ENCODE measurements at regions not wholly inside any gene's neighbourhood (a gene's known extent, or its start where the extent isn't known, plus 50 kb on each side); places are given as distances from the start of the nearest gene placed in this dataset.
A peak's percentile ranks its signal among the peaks of the same experiment; 100 is the strongest.

DNA sequence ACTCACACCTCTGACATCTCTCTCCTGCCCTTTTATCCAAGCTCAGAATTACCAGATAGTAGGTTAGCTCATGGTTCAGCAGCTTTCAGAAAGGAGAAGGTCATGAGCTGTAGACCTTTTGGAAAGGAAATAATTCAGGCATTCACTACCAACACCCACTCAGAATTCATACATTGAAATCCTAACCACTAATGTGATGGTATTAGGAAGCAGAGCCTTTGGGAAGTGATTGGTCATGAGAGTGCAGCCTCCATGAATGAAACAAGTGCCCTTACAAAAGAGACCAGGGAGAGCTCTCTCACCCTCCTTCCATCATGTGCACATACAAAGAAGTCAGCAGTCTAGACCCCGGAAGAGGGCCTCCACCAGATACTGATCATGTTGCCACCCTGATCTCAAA, 315.8 kb upstream of the CCDC54 start:
- DNase-seq, result no peak

DNA sequence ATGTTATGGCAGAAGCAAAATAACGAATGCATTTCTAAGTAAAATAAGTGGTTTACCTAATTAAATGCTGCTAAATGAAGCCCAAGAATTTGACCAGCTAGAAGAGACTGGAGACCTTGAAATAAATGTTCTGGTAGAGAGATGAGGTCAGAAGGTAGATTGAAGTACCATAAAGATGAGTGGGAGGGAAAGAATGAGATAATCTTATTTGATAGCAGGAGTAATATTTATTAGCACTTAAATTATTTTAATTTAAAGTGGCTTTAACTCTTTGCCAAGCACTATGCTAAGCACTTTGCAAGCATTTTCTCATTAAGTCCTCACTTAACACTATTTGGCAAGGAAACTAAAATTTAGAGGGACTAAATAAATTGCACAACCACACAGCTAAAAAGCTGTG, 314.9 kb upstream of the CCDC54 start:
- DNase-seq, result no peak

DNA sequence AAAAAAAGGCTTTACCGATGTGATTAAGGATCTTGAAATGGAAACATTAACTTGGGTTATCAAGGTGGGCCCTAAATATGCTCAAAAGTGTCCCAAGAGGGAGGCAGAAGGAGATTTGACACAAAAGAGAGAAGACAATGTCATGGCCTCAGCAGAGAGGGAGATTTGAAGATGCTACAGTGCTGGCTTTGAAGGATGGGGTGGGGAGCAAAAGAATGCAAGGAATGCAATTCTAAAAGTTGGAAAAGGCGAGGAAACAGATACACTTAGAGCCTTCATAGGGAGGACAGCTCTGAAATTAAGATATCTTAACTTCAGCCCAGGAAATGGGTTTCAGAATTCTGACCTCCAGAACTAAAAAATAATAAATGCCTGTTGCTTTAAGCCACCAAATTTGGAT, 314.5 kb upstream of the CCDC54 start:
- DNase-seq, result no peak

DNA sequence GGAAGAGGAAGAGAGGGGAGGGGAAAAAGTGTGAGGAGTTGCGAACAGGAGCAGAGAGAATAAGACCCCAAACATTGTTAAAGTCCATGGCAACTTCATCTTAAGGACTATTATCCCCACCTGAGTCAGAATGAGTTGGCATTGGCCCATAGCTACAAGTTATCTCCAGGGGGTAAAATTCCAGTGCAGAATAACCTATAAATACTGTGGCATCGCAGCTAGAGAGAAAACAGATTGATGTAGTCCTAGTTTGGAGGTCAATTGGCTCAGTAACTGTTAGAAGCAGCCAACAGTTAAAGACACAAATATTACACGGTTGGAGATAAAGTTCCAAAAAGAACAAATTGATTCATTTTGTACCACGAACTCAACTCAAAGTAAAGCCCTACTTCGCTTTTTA, 313.9 kb upstream of the CCDC54 start:
- no peak for DNase-seq

DNA sequence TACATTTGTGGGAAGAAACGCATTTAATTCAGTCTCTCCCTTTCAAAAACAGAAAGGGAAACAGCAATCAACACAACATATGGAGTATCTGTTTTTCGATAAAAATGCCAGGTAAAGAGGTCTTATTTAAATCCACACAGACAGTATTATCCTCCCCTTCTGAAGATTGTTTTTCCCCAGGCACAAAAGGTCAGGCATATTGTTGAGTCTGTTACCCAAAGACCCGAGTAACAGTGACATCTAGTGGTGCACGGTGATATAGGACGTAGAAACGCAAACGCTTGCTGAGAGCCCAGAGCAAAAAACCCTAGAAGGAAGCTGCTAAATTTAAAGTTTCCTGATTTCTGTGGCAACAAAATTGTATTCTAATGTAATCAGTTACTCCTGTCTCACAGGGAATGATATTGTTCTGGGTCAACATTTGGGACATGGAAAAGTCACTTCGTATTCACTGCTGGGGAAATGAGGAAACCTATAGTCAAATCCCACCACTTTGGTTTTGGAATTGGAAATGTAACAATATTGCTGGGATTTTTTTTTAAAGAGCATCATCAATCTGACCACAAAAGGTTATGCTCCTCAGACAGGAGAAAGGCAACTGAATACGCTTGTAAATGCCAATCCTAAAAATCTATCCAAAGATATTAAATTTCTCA, 312.7 kb upstream of the CCDC54 start:
- DNase-seq, result peak; percentile 92

DNA sequence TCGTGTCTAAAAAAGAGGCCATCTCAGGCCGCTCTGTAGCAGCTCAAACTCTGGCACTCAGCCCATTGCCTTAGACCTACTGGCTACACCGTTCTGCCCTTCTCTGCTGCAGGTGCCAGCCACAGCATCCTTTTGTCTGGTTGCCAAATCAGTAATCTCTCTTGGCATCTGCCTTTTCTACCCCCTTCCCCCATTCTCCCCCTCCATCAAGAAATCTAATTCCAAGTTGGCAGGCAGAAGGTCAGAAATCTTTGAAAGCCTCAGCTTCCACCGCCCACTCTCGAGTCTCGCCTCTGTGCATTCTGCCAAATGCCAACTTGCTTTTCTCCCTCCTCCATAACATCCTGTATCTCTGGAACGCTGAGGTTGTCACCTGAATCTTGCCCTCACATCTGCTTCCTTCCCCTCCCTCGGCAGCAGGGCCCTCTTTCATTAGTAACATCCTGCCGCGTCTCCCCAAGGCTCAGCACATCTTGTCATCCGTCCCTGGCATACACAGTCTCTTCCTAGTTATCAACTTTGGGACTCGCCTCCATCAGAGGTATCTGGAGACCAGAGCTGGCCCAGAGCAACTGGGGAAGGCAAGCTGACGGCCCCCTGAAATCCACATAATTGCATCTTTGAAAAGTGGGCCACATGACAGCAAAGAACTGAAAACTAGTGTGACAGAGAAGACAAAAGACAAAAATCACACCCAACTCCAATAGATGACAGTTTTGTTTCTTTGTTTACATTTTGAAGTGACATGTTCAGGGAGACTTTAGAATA, 312.0 kb upstream of the CCDC54 start:
- DNase-seq, result peak; percentile 91

DNA sequence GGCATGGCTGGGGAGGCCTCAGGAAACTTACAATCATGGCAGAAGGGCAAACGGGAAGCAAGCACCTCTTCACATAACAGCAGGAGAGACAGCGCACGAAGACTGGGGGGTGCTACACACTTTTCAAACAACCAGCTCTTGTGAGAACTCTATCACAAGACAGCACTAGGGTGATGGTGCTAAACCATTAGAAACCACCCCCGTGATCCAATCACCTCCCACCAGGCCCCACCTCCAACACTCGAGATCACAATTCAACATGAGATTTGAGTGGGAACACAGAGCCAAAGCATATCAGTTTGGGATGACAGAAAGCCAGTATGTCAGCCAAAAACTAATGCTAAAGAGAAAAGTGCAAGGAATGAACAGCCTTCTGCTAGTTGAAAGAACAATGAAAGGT, 309.8 kb upstream of the CCDC54 start:
- no peak for DNase-seq

DNA sequence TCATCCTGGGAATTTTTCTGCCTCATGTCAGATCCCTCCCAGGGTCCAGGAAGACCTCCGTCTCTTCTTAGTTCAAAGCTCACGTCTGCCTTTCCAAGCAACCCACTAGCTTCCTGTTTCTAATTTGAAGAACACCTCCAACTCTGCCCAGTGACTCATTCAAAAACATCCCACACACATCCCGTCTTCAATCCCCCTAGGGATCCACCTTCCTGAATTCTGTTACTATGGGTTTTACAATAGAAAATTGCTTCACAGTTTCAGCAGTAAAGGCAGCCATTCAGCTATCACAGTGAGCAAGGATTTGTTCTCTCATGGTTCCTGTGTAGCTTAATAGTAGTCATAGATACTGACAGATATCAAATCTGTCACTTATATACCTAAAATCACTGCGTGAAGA, 308.3 kb upstream of the CCDC54 start:
- no peak for DNase-seq

DNA sequence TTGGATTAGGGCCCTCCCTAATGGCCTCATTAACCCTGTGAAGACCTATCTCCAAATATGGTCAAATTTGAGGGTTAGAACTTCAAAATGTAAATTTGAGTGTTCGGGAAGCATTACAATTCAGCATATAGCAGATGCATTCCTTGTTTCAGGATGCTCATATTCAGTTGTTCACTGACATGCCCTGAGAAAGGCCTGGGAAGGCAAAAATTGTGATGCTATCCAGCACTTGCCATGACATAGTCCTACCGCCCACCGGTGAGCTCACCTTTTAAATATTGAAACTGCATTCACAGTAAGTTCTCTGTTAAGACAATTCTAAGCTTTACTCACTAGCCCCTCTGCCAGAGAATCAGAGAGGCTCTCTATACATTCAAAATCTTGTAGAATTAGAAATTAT, 300.3 kb upstream of the CCDC54 start:
- DNase-seq, result no peak

DNA sequence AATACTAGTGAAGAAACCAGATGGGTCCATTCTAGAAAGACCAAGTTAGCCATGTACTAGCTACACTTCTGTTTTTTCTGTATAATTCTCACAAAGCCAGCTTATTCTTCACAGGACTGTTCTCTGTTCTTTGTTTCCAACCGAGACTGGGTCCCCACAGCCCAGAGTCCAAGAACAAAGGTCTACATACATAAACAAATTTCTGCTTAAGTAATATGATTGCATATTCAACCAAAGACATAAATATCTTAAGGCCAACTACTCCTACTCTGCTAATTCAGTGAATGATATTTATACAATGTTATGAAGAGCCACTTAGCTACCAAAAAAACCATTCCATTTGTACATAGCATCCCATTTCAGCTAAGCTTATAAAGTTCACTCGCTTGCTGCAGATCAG, 299.8 kb upstream of the CCDC54 start:
- DNase-seq, result no peak

DNA sequence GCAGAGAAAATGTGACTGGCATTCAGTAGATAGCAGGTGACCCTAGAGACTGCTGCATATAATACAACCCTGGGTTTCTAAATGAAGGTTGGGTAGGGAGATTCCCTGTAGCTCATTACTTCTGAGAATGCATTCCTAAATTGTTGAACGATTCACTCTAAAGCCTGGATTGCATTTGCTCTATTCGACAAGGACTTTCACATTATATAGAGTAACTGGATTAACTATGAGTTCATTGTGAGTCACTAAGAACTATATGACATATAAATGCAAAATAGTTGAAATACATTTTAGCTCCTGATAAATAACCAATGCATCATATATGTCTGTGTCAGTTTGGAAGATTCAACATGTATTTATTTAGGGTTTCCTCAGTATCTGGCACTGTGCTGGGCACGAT, 294.7 kb upstream of the CCDC54 start:
- DNase-seq, result no peak

DNA sequence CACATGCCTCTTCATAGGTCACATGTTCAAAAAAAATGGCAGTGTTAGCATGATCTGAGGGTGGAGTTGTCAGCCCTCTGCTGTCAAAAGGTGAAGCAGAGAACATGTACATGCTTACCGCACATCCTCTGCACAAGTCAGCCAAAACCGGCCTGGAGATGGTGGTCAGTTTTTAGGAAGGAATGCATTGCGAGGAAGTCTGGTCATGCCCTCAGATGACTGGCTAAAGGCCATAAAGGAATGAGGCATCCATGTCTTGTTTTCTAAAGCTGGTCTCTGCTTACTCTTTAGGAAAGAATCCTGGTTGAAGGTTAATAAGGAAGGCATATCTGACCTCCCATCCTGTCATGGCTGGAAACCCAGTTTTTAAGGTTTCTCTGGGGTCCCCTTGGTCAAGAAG, 292.0 kb upstream of the CCDC54 start:
- no peak for DNase-seq

DNA sequence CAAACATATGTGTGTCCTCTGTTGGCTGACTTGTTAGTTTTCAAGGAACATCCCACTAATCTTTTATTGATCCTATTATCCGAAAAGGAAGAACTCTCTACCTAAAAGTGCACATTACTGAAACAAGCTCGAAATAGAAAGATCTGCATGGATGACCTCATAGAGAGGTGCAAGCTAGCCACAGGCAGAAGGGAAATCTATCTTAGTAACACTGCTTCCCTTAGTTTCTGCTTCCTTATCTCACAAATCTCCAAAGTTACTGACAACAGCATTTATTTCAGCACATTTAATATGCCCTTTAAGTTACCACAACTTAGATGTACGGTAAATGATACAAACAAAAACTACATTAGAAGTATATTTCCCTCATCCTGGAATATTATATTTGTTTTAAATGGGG, 285.1 kb upstream of the CCDC54 start:
- no peak for DNase-seq

DNA sequence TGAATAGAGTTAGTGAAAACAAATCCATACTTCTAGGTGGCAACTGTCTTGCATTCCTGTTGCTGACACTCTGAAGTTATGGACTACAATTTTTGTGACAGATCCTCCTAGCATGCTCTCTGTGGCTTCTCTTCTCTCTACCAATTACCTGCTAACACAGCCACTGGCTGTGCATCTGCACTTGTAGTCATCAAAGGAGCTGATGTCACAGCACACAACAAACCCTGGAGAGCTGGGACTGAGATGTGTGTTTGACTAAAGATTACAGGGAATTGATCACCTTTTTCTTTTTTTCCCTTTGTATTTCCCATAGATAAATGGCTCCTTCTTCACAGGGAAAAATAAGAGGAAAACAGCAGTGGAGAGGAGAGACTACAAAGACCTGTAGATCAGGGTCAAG, 278.4 kb upstream of the CCDC54 start:
- no peak for DNase-seq

DNA sequence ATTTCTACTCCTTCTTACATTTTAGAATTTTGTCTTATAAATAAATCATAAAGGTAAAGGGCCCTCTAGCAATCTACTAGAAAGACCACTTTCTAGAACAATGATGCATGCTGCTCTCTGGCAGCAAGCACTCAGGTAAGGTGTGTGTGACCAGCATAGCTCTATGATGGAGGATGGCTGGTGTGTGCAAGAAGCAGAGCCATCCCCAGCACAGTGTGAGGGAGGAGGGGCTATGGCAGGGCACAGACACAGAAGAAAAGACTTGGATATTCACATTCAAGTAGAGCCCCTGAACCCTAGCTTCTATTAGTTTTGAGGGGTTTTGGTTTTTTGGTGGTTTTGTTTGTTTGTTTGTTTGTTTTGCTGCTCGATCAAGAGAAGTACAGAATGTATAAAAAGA, 277.1 kb upstream of the CCDC54 start:
- no peak for DNase-seq

DNA sequence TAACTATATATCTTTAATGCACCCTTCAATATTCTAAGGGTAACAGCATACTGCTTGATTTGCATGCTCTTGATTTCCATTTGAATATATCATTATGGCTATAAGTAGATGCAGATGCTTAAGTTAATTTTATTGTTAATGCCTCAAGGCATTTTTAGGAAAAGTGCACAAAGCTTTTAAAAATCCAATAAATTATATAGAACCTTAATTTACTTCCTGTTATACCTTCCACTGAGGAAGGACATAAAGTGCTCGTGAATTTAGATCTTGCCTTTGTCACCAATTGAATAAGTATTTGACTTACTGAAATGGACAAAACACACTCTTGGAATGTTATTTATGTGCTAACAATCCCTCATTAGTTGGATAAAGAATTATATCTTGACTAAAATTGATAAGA, 276.7 kb upstream of the CCDC54 start:
- no peak for DNase-seq

DNA sequence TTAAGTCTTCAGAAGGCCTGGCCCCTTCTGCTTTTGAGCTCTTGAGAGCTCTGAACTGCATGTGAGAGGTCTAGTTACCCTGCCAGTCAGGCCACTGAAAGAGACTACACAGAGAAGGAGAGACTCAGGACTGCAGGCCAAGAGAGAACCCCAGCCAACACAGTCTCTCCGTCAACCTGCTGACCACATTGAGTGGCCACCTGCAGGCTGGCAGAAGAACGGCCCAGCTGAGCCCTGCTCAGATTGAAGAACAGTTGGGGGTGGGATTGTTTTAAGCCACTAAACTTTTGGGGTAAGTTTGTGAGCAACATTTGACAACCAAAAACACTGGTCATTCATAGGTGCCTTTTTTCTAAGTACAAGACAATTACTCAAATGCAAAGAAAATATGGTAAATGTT, 273.5 kb upstream of the CCDC54 start:
- DNase-seq, result no peak

DNA sequence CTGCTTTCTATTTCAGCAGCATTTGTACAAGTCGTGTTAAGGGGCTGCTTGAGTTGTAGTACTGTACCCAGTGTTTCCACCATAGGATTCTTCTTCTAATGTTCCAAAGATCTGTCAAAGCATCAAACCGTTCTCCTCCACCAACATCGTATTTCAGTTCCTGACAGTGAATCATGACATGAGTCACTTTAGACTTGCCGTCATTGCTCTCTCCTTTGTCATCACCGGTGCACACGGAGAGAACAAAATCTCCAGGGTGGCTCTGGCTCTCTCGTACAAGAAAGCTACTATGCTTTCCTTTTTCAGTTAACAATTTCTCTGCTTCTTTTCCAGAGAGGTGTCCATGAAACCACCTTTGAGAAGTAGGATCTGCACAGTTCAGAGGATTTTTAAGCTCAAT, 270.9 kb upstream of the CCDC54 start:
- no peak for DNase-seq

DNA sequence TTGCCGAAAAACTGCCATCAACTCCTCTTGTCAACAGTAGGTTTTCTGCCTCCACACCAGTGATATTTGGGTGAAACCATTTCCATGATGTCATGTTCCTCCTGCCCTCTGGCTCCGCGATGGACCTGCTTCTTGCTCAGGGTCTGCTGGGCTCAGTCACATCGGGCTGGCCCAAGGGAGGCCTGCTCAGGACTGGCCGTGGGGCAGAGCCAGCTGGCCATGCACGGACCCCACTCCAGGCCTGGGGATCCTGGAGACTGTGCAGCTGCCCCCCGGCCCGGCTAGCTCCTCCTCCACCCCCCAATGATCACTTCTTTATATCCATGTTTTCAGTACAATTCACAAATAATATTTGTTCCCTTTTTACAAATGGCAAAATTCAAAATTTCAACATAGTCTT, 270.3 kb upstream of the CCDC54 start:
- no peak for DNase-seq

DNA sequence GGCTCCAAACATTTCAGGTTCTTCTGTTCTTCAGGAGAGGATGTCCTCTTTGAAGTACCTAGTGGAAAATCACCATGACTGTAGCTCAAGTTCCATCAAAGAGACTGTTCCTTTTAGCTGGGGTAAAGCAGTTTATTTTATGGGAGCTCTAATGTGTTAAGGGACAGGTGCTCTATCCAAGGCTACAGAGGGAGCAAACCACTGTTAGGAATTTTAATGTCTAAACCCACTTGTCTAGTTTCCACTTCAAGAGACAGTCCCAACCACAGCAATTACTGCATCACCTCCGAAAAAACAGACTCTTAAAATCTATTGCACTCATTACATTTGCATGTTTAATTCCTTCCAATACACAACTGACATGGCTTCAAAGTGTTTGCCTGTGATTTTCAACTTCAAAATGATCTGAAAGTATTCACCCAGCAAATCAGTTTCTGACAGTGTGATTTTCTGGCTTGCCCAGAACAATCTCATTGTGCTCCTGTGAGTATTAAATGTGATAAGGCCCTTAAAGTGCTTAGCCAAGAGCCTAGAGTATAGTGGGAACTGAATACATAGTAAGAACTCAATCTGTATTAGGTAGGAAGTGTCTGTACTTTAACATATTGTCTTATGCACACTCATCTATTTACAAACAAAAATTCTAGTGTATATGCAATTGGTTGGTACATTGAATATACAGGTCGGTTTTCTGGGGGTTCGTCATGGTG, 266.5 kb upstream of the CCDC54 start:
- DNase-seq, result no peak

DNA sequence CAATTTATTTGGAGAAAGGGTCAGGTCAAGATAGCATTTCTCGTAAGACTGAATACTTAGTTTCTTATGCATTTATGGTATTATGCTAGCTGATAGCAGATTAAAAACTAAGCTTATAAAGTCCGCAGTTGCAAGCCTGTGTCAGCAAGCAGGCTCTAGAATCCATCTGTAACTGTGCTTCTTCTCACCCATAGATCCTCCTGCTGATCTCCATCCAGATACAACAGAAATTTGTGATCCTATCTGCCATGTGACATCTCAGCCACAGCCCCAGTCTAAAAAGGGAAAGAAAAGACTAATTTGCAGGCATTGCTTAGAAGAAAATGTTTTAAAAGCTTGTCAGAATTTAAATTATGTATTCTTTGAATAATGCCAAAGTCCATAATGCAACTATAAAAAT, 265.4 kb upstream of the CCDC54 start:
- no peak for DNase-seq

DNA sequence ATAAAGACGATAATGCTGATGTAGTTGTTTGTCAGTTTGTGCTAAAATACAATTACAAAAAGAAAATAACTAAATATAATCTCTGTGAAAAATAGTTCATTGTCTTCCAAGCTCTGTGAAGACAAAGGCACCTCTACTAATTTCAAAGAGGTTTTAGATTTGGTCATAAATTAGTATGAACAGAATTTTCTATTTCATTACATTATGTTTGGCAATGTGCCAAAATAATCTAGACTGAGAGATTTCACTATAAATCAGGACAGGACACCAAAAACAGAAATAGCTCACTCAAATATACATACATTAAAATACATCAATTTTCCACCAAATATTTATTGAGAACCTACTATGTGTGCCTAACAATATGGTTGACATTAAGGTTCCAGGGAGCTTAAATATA, 264.9 kb upstream of the CCDC54 start:
- no peak for DNase-seq

DNA sequence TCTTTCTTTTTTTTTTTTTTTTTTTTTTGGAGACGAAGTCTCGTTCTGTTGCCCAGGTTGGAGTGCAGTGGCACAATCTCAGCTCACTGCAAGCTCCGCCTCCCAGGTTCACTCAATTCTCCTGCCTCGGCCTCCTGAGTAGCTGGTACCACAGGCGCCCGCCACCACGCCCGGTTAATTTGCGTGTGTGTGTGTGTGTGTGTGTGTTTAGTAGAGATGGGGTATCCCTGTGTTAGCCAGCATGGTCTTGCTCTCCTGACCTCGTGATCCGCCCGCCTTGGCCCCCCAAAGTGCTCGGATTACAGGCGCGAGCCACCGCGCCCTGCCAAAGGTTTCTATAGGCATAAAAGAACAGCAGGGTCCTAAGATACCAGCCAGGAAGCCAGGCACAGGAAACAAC, 261.0 kb upstream of the CCDC54 start:
- no peak for DNase-seq

DNA sequence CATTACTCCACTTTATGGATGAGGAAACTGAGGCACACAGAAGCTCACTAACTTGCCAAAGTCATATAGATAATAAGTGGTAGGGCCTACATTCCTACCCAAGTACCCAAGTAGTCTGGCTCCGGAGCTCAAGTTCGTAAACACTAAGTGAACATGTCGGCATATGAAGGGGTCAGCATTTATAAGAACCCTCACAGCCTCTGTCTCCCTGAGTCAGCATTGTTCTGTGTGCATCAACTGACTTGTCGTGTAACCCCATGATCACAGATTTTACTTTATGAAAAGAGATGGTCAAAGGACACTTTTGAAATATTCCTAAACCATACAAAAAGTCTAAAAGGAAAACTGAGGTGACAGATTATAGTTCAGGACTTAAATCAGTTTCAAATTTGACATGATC, 260.1 kb upstream of the CCDC54 start:
- no peak for DNase-seq
